Loucy (cell line): ENCODE measurements at regions not wholly inside any gene's neighbourhood (a gene's known extent, or its start where the extent isn't known, plus 50 kb on each side); places are given as distances from the start of the nearest gene placed in this dataset.

Experiments used
- EZH2phosphoT487 ChIP-seq: fragments of 200-600 bp; IDR thresholded peaks from 2 replicates; pipeline ENCODE4 v1.6.1; 2018; ENCODE audit warnings: antibody characterized with exemption, mild to moderate bottlenecking, moderate library complexity, borderline replicate concordance
- TF ChIP-seq, protein P1 (sequence below): fragments of 200-600 bp; sonication (generic); conservative IDR thresholded peaks from 2 replicates; pipeline ENCODE4 v1.5.1; 2014; ENCODE audit warnings: mild to moderate bottlenecking, antibody characterized with exemption, low read length

DNA sequence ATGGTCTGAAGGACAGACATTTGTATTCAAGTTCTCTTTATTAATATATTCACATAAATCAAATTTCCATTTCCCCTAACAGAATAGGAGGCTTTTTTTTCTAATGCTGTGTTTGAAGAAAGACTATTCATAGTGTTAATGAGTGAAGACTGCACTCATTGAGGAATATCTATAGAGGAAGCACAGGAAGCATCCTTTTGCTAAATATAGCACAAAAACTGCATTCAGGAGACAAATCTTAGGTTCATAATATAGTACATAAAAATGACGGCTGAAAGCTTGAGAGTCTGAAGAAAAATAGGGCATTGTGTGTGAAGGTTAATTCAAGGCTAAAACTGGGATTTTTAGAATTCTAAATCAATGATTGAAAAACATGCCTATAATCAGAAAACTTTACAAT is 50.4 kb upstream of the ANKRD50 start:
- TF ChIP-seq, protein P1, sequence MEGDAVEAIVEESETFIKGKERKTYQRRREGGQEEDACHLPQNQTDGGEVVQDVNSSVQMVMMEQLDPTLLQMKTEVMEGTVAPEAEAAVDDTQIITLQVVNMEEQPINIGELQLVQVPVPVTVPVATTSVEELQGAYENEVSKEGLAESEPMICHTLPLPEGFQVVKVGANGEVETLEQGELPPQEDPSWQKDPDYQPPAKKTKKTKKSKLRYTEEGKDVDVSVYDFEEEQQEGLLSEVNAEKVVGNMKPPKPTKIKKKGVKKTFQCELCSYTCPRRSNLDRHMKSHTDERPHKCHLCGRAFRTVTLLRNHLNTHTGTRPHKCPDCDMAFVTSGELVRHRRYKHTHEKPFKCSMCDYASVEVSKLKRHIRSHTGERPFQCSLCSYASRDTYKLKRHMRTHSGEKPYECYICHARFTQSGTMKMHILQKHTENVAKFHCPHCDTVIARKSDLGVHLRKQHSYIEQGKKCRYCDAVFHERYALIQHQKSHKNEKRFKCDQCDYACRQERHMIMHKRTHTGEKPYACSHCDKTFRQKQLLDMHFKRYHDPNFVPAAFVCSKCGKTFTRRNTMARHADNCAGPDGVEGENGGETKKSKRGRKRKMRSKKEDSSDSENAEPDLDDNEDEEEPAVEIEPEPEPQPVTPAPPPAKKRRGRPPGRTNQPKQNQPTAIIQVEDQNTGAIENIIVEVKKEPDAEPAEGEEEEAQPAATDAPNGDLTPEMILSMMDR = no peak
- TF ChIP-seq EZH2phosphoT487 = no peak
